Heart left ventricle (tissue), 16 donors: ENCODE measurements at regions not wholly inside any gene's neighbourhood (a gene's known extent, or its start where the extent isn't known, plus 50 kb on each side); places are given as distances from the start of the nearest gene placed in this dataset.

ENCODE experiments used
- ATAC-seq, 4 donors: fragments of 200-7000 bp; cut with Tn5 transposase; one replicate each; pipeline ENCODE4 v1.9.1; 2020 to 2022; ENCODE audit warnings: moderate library complexity in 4 of 4, mild to moderate bottlenecking in 3 of 4, moderate number of reproducible peaks in 1 of 4
- DNase-seq, 5 donors: peaks; one replicate each; pipeline ENCODE4 v3.0.0-alpha.2; 2020
- H3K27ac ChIP-seq, 12 donors: fragments of 200-600 bp; sonication (generic) in 4 of 12; one replicate each; pipeline versions ENCODE4 v1.5.0 to v1.8.0; 2016 to 2022; ENCODE audit warnings: mild to moderate bottlenecking in 2 of 12
- H3K27me3 ChIP-seq, 9 donors: fragments of 200-600 bp; sonication (generic) in 2 of 9; one replicate each; pipeline versions ENCODE4 v1.5.1 to v1.8.0; 2016 to 2022; ENCODE audit warnings: mild to moderate bottlenecking in 3 of 9
- H3K36me3 ChIP-seq, 9 donors: fragments of 200-600 bp; sonication (generic) in 2 of 9; one replicate each; pipeline versions ENCODE4 v1.5.0 to v1.8.0; 2018 to 2022; ENCODE audit warnings: mild to moderate bottlenecking in 2 of 9
- H3K4me1 ChIP-seq, 12 donors: fragments of 200-600 bp; sonication (generic) in 4 of 12; one replicate each; pipeline versions ENCODE4 v1.5.0 to v1.8.0; 2016 to 2022; ENCODE audit warnings: mild to moderate bottlenecking in 3 of 12
- H3K4me3 ChIP-seq, 12 donors: fragments of 200-600 bp; sonication (generic) in 4 of 12; one replicate each; pipeline versions ENCODE4 v1.5.0 to v1.8.0; 2017 to 2022; ENCODE audit warnings: mild to moderate bottlenecking in 9 of 12, moderate library complexity in 4 of 12
- H3K9me3 ChIP-seq, 12 donors: fragments of 200-600 bp; sonication (generic) in 4 of 12; one replicate each; pipeline versions ENCODE4 v1.5.0 to v1.8.0; 2016 to 2022; ENCODE audit warnings: mild to moderate bottlenecking in 1 of 12
- CTCF ChIP-seq, 12 donors: fragments of 200-600 bp; sonication (generic) in 4 of 12; IDR thresholded peaks; one replicate each; pipeline versions ENCODE4 v1.5.0 to v1.8.0; 2018 to 2022; ENCODE audit warnings: antibody characterized with exemption in 12 of 12, mild to moderate bottlenecking in 5 of 12
- POLR2A ChIP-seq, 2 donors: fragments of 450-650 bp; IDR thresholded peaks; one replicate each; pipeline ENCODE4 v1.6.1; 2017; ENCODE audit warnings: antibody characterized with exemption in 2 of 2, mild to moderate bottlenecking in 2 of 2, moderate library complexity in 2 of 2
- WGBS, 4 donors: extraction: QIAGEN DNeasy Blood & Tissue Kit in 2 of 4; methylation state at CpG; one replicate each; pipeline versions ENCODE4 v1.1.5 to v1.1.7; 2013 to 2018; 5-methylcytosine and 5-hydroxymethylcytosine counted together
- intact Hi-C, 10 donors: fragments of 100-400 bp; cut with DNase I; formaldehyde crosslinking; loops; one replicate each; pipeline versions ENCODE4 v1.11.1 to v1.14.2; 2022
- donor health status: ischemic (EF 13 %, LVEDD 7.1; RV severe dilation, severe dysfunction).
- donor health status: healthy with polysubstance abuse.
- donor health status: DM: no; HTN: yes; CAD: no.
- donor health status: DM: no; HTN: no; CAD: no.
- donor health status: ischemic (EF 25% LVEDD 6.9; RV normal size, moderate dysfunction).
- donor health status: ischemic (EF 25% LVEDD 5.7; RV mildly dilated, moderate dysfunction).
- donor health status: healthy.
- donor health status: DM: yes; HTN: yes; CAD: no.
- donor health status: ischemic (EF 35%, LVEDD 5.7; RV mildly dilated, moderate dysfunction).
- donor health status: nonischemic (EF 11% LVEDD 7.7; RV severe dilation, severe dysfunction).
- donor health status: DM: yes; HTN: yes; CAD: no.
- donor health status: PGD.
- donor health status: ischemic (EF 29% LVEDD 5.4; RV normal size, mild dysfunction).
- donor health status: nonischemic (EF 23%, LVEDD 6.1; RV moderate dilation, normal function).

- WGBS, 4 donors = 54 to 82% (median 70%) methylated on average over 1 of the region's 1 CpG
- Histone ChIP-seq H3K9me3 (peaks cover 0 to 3% (median 0%) of the 10 kb centered on the region in 12 donors), H3K4me1 (no peaks in the 10 kb centered on the region), H3K27me3 (no peaks in the 10 kb centered on the region), H3K36me3 (no peaks in the 10 kb centered on the region), H3K4me3 (no peak overlapping the region), H3K27ac (no peak overlapping the region)
- intact Hi-C loops = no loop called here
- no peak for TF ChIP-seq POLR2A (IDR thresholded peaks at IDR 0.05)
- no peak for TF ChIP-seq CTCF (IDR thresholded peaks at IDR 0.05)
- DNase-seq = no peak
- ATAC-seq = no peak
These were observed 405.9 kb upstream of the PITX2 start for GRCh38 chr4:111028795-111029194.

GRCh38 chr4:111031001-111031579 lies 408.2 kb upstream of the PITX2 start:
- TF ChIP-seq POLR2A (IDR thresholded peaks at IDR 0.05) = no peak
- TF ChIP-seq CTCF (IDR thresholded peaks at IDR 0.05) = no peak
- no peaks in the 10 kb centered on the region for H3K4me1 ChIP-seq
- intact Hi-C loops = no loop called here
- no peaks in the 10 kb centered on the region for H3K36me3 ChIP-seq
- no peak overlapping the region for H3K4me3 ChIP-seq
- H3K27ac ChIP-seq = no peak overlapping the region
- DNase-seq (no peak), ATAC-seq (no peak)
- H3K9me3 ChIP-seq = peaks cover 0 to 3% (median 0%) of the 10 kb centered on the region in 12 donors
- WGBS, 4 donors = 43 to 73% (median 57%) methylated on average over 1 of the region's 1 CpG
- H3K27me3 ChIP-seq = no peaks in the 10 kb centered on the region

GRCh38 chr4:111031596-111031995 lies 408.7 kb upstream of the PITX2 start:
- H3K36me3 ChIP-seq = no peaks in the 10 kb centered on the region
- no peaks in the 10 kb centered on the region for H3K27me3 ChIP-seq
- no peak overlapping the region for H3K27ac ChIP-seq
- intact Hi-C loops = no loop called here
- H3K4me3 ChIP-seq = no peak overlapping the region
- no peak for TF ChIP-seq POLR2A (IDR thresholded peaks at IDR 0.05)
- no peak for TF ChIP-seq CTCF (IDR thresholded peaks at IDR 0.05)
- DNase-seq (no peak), ATAC-seq (no peak)
- WGBS, 4 donors = 78 to 88% (median 83%) methylated on average over 3 of the region's 3 CpGs
- H3K9me3 ChIP-seq = peaks cover 0 to 3% (median 0%) of the 10 kb centered on the region in 12 donors
- no peaks in the 10 kb centered on the region for H3K4me1 ChIP-seq

GRCh38 chr4:111037591-111038360 lies 414.9 kb upstream of the PITX2 start:
- no peak for ATAC-seq
- intact Hi-C loops = no loop called here
- no peaks in the 10 kb centered on the region for H3K27me3 ChIP-seq
- H3K4me3 ChIP-seq = no peak overlapping the region
- H3K27ac ChIP-seq = no peak overlapping the region
- no peaks in the 10 kb centered on the region for H3K4me1 ChIP-seq
- TF ChIP-seq CTCF (IDR thresholded peaks at IDR 0.05) (no peak), POLR2A (IDR thresholded peaks at IDR 0.05) (no peak)
- no peaks in the 10 kb centered on the region for H3K36me3 ChIP-seq
- DNase-seq = no peak
- WGBS, 4 donors = 49 to 58% (median 54%) methylated on average over 7 of the region's 7 CpGs
- no peaks in the 10 kb centered on the region for H3K9me3 ChIP-seq
